Keratinocyte (primary cell): ENCODE measurements at regions not wholly inside any gene's neighbourhood (a gene's known extent, or its start where the extent isn't known, plus 50 kb on each side); places are given as distances from the start of the nearest gene placed in this dataset.

Source experiments
- DNase-seq: peaks from one replicate; pipeline ENCODE4 v3.0.0-alpha.2; 2011; ENCODE audit warnings: low read depth, missing footprints, low spot score
- FAIRE-seq: peaks from 2 replicates; lab custom pipeline; 2011; peaks lifted over from hg19 to GRCh38; lab: Jason Lieb, UNC
- H2AFZ ChIP-seq: 2 replicates; pipeline ENCODE4 v1.6.0; 2012; ENCODE audit warnings: low read length, control low read depth, inconsistent platforms; ENCODE audit not compliant: control insufficient read depth
- H3K27ac ChIP-seq: 2 replicates; pipeline ENCODE4 v1.5.1; 2011; ENCODE audit warnings: low read length; ENCODE audit not compliant: control insufficient read depth, insufficient read depth
- H3K27me3 ChIP-seq: 3 replicates; pipeline ENCODE4 v1.6.0; 2011; ENCODE audit warnings: low read length; ENCODE audit not compliant: control insufficient read depth, insufficient read depth; ENCODE audit errors: extremely low read depth
- H3K36me3 ChIP-seq, 2 experiments: 2 replicates in 1 of 2; 3 replicates in 1 of 2; pipeline ENCODE4 v1.5.1; 2011; ENCODE audit warnings: low read length in 2 of 2, mild to moderate bottlenecking in 1 of 2; ENCODE audit not compliant: control insufficient read depth in 2 of 2, insufficient read depth in 2 of 2; ENCODE audit errors: extremely low read depth in 1 of 2
- H3K4me1 ChIP-seq: 3 replicates; pipeline ENCODE4 v1.5.1; 2011; ENCODE audit warnings: low read length; ENCODE audit not compliant: control insufficient read depth, insufficient read depth; ENCODE audit errors: extremely low read depth
- H3K4me2 ChIP-seq: 3 replicates; pipeline ENCODE4 v1.6.0; 2011; ENCODE audit warnings: low read depth, low read length; ENCODE audit not compliant: control insufficient read depth, insufficient read depth; ENCODE audit errors: extremely low read depth
- H3K4me3 ChIP-seq, 3 experiments: fragments of 200-600 bp in 1 of 3; sonication (generic) in 1 of 3; 2 replicates in 2 of 3; 3 replicates in 1 of 3; pipeline ENCODE4 v1.5.1; 2011 to 2016; ENCODE audit warnings: low read length in 3 of 3, mild to moderate bottlenecking in 3 of 3, control low read depth in 2 of 3, inconsistent platforms in 1 of 3, low read depth in 1 of 3, mixed read lengths in 1 of 3, mixed run types in 1 of 3, moderate library complexity in 1 of 3; ENCODE audit not compliant: control insufficient read depth in 2 of 3, insufficient read depth in 2 of 3; ENCODE audit errors: extremely low read depth in 1 of 3
- H3K79me2 ChIP-seq: 2 replicates; pipeline ENCODE4 v1.6.0; 2012; ENCODE audit warnings: low read length; ENCODE audit not compliant: control insufficient read depth, insufficient read depth
- H3K9ac ChIP-seq: 3 replicates; pipeline ENCODE4 v1.6.0; 2011; ENCODE audit warnings: low read length; ENCODE audit not compliant: control insufficient read depth, insufficient read depth; ENCODE audit errors: extremely low read depth
- H3K9me1 ChIP-seq: 3 replicates; pipeline ENCODE4 v1.6.0; 2011; ENCODE audit warnings: low read length; ENCODE audit not compliant: control insufficient read depth, insufficient read depth; ENCODE audit errors: extremely low read depth
- H3K9me3 ChIP-seq: 2 replicates; pipeline ENCODE4 v1.5.1; 2012; ENCODE audit warnings: low read depth, low read length; ENCODE audit not compliant: control insufficient read depth
- H4K20me1 ChIP-seq: 3 replicates; pipeline ENCODE4 v1.6.0; 2011; ENCODE audit warnings: low read length; ENCODE audit not compliant: control insufficient read depth, insufficient read depth; ENCODE audit errors: extremely low read depth
- CTCF ChIP-seq, 3 experiments: IDR thresholded peaks in 1 of 3; conservative IDR thresholded peaks in 1 of 3; optimal IDR thresholded peaks in 1 of 3; 2 replicates in 2 of 3; 3 replicates in 1 of 3; pipeline versions ENCODE3 to v1.5.1; 2011; ENCODE audit warnings: low read length in 3 of 3, mild to moderate bottlenecking in 3 of 3, moderate library complexity in 2 of 3, control low read depth in 1 of 3, inconsistent platforms in 1 of 3; ENCODE audit not compliant: insufficient read depth in 2 of 3; ENCODE audit errors: extremely low read depth in 1 of 3
- EZH2 ChIP-seq: IDR thresholded peaks from one replicate; pipeline ENCODE4 v1.6.1; 2012; ENCODE audit warnings: inconsistent platforms, mild to moderate bottlenecking, low read length, moderate library complexity
- dilution Hi-C: fragments of 300-500 bp; cut with MboI; formaldehyde crosslinking; loops from one replicate; pipeline ENCODE4 v1.7.0; 2020; ENCODE audit warnings: low sequenced_read_pairs; ENCODE audit not compliant: extremely low pct_ligation_motif_present

GRCh38 chr13:110045919-110046318 lies 259.5 kb upstream of the IRS2 start:
- Histone ChIP-seq H3K79me2 (no peaks in the 10 kb centered on the region), H4K20me1 (no peaks in the 10 kb centered on the region), H3K9me1 (no peaks in the 10 kb centered on the region), H3K4me1 (no peaks in the 10 kb centered on the region), H3K27me3 (no peaks in the 10 kb centered on the region), H3K9me3 (no peaks in the 10 kb centered on the region), H3K4me2 (no peak overlapping the region), H3K27ac (no peak overlapping the region), H3K4me3 (no peak overlapping the region), H2AFZ (no peak overlapping the region), H3K9ac (no peak overlapping the region), H3K36me3 (no peaks in the 10 kb centered on the region)
- FAIRE-seq (no peak), DNase-seq (no peak)
- no peak for TF ChIP-seq CTCF (optimal IDR thresholded peaks at IDR 0.05 in 1 of 3, IDR thresholded peaks at IDR 0.05 in 1 of 3, conservative IDR thresholded peaks at IDR 0.05 in 1 of 3; ENCODE audit: extremely low read depth in 1 of 3, insufficient read depth in 2 of 3, low read length in 3 of 3)
- no peak for TF ChIP-seq EZH2
- dilution Hi-C loops, result no loop called here

GRCh38 chr13:110045202-110045601 lies 258.8 kb upstream of the IRS2 start:
- Histone ChIP-seq H3K9ac (no peak overlapping the region), H2AFZ (no peak overlapping the region), H3K79me2 (no peaks in the 10 kb centered on the region), H3K9me1 (no peaks in the 10 kb centered on the region), H3K4me1 (no peaks in the 10 kb centered on the region), H3K27ac (no peak overlapping the region), H3K27me3 (no peaks in the 10 kb centered on the region), H3K36me3 (no peaks in the 10 kb centered on the region), H4K20me1 (no peaks in the 10 kb centered on the region), H3K9me3 (no peaks in the 10 kb centered on the region), H3K4me3 (no peak overlapping the region), H3K4me2 (no peak overlapping the region)
- DNase-seq (no peak), FAIRE-seq (no peak)
- dilution Hi-C loops, result no loop called here
- TF ChIP-seq EZH2 (no peak), CTCF (optimal IDR thresholded peaks at IDR 0.05 in 1 of 3, IDR thresholded peaks at IDR 0.05 in 1 of 3, conservative IDR thresholded peaks at IDR 0.05 in 1 of 3; ENCODE audit: extremely low read depth in 1 of 3, insufficient read depth in 2 of 3, low read length in 3 of 3) (no peak)
